ENCODE measurements at regions not wholly inside any gene's neighbourhood (a gene's known extent, or its start where the extent isn't known, plus 50 kb on each side); places are given as distances from the start of the nearest gene placed in this dataset.
"Not testable (repeated sequence)": the region's sequence is repeated elsewhere in the genome, so short reads cannot be mapped to it uniquely, and the experiment has no call there.

GRCh38 chr12:131333621-131334440, 377.1 kb upstream of the SFSWAP start:
- no peaks in the 10 kb centered on the region for H3K27me3 ChIP-seq
- DNase-seq (ENCODE audit: low spot score) = no peak

GRCh38 chr12:131334835-131335234, 376.1 kb upstream of the SFSWAP start:
- no peaks in the 10 kb centered on the region for H3K79me2 ChIP-seq (ENCODE audit: low read depth)
- H3K4me3 Mint-ChIP-seq = no peak overlapping the region
- H3F3A ChIP-seq (ENCODE audit: low read depth) = no peaks in the 10 kb centered on the region
- H3K27me3 ChIP-seq = no peaks in the 10 kb centered on the region
- H3K4me2 ChIP-seq = no peak overlapping the region
- H3K4me3 ChIP-seq = no peak overlapping the region
- H3K9ac ChIP-seq = no peak overlapping the region
- no peak overlapping the region for H2AFZ ChIP-seq (replicated peaks)
- H3K4me1 ChIP-seq = no peaks in the 10 kb centered on the region
- no peak overlapping the region for H3K27ac Mint-ChIP-seq
- H3K27ac ChIP-seq = no peak overlapping the region
- TF ChIP-seq EZH2 (IDR thresholded peaks at IDR 0.05) (no peak), CTCF (IDR thresholded peaks at IDR 0.05) (no peak), EZH2phosphoT487 (IDR thresholded peaks at IDR 0.05) (no peak)
- no peaks in the 10 kb centered on the region for H3K9me3 ChIP-seq (ENCODE audit: low read depth)
- H3K9me3 Mint-ChIP-seq = no peaks in the 10 kb centered on the region
- H3K27me3 Mint-ChIP-seq (ENCODE audit: insufficient read depth, low read depth) = peaks cover 13% of the 10 kb centered on the region
- no peaks in the 10 kb centered on the region for H4K20me1 ChIP-seq (ENCODE audit: low read depth)
- no peaks in the 10 kb centered on the region for H3K36me3 Mint-ChIP-seq
- no peaks in the 10 kb centered on the region for H3K36me3 ChIP-seq
- no peaks in the 10 kb centered on the region for H3K4me1 Mint-ChIP-seq
- no peak for DNase-seq (ENCODE audit: low spot score)

More at GRCh38 chr12:131333621-131334440, 377.1 kb upstream of the SFSWAP start:
- Histone ChIP-seq H3K4me3 (no peak overlapping the region), H3K9me3 (ENCODE audit: low read depth) (no peaks in the 10 kb centered on the region), H2AFZ (replicated peaks) (no peak overlapping the region), H3F3A (ENCODE audit: low read depth) (no peaks in the 10 kb centered on the region), H3K36me3 (no peaks in the 10 kb centered on the region), H3K27ac (no peak overlapping the region), H3K9ac (no peak overlapping the region), H3K79me2 (ENCODE audit: low read depth) (no peaks in the 10 kb centered on the region), H3K4me2 (no peak overlapping the region), H3K4me1 (no peaks in the 10 kb centered on the region), H4K20me1 (ENCODE audit: low read depth) (no peaks in the 10 kb centered on the region)
- Mint-ChIP-seq H3K4me3 (no peak overlapping the region), H3K9me3 (peaks cover 2% of the 10 kb centered on the region), H3K27me3 (ENCODE audit: insufficient read depth, low read depth) (peaks cover 13% of the 10 kb centered on the region), H3K4me1 (no peaks in the 10 kb centered on the region), H3K36me3 (no peaks in the 10 kb centered on the region), H3K27ac (no peak overlapping the region)
- TF ChIP-seq CTCF (IDR thresholded peaks at IDR 0.05) (no peak), EZH2phosphoT487 (IDR thresholded peaks at IDR 0.05) (no peak), EZH2 (IDR thresholded peaks at IDR 0.05) (no peak)

- no peaks in the 10 kb centered on the region for H4K20me1 ChIP-seq (ENCODE audit: low read depth)
- H3K36me3 ChIP-seq = no peaks in the 10 kb centered on the region
- no peak overlapping the region for H3K9ac ChIP-seq
- TF ChIP-seq EZH2phosphoT487 (IDR thresholded peaks at IDR 0.05) = no peak
- no peak for TF ChIP-seq EZH2 (IDR thresholded peaks at IDR 0.05)
- TF ChIP-seq CTCF (IDR thresholded peaks at IDR 0.05) = no peak
- no peaks in the 10 kb centered on the region for H3K27me3 ChIP-seq
- H3K36me3 Mint-ChIP-seq = no peaks in the 10 kb centered on the region
- H3K9me3 ChIP-seq (ENCODE audit: low read depth) = no peaks in the 10 kb centered on the region
- no peaks in the 10 kb centered on the region for H3K79me2 ChIP-seq (ENCODE audit: low read depth)
- H3K4me1 ChIP-seq = no peaks in the 10 kb centered on the region
- no peaks in the 10 kb centered on the region for H3K9me3 Mint-ChIP-seq
- peaks cover 9% of the 10 kb centered on the region for H3K27me3 Mint-ChIP-seq (ENCODE audit: insufficient read depth, low read depth)
- H3K4me1 Mint-ChIP-seq = peaks cover 3% of the 10 kb centered on the region
- no peak overlapping the region for H3K27ac ChIP-seq
- no peaks in the 10 kb centered on the region for H3F3A ChIP-seq (ENCODE audit: low read depth)
- no peak for DNase-seq (ENCODE audit: low spot score)
- no peak overlapping the region for H3K4me3 ChIP-seq
- no peak overlapping the region for H3K4me2 ChIP-seq
- no peak overlapping the region for H3K4me3 Mint-ChIP-seq
- no peak overlapping the region for H3K27ac Mint-ChIP-seq
- no peak overlapping the region for H2AFZ ChIP-seq (replicated peaks)
Measured at GRCh38 chr12:131335456-131335855, 375.4 kb upstream of the SFSWAP start.

GRCh38 chr12:131337861-131338260, 373.0 kb upstream of the SFSWAP start:
- DNase-seq (ENCODE audit: low spot score); H3F3A ChIP-seq (ENCODE audit: low read depth); H3K9me3 ChIP-seq (ENCODE audit: low read depth); H3K4me2 ChIP-seq; H3K9me3 Mint-ChIP-seq; H3K4me1 Mint-ChIP-seq; H3K4me3 ChIP-seq; H3K27ac Mint-ChIP-seq; H3K4me1 ChIP-seq; H3K9ac ChIP-seq; H3K36me3 Mint-ChIP-seq; H3K4me3 Mint-ChIP-seq; H3K27ac ChIP-seq; H4K20me1 ChIP-seq (ENCODE audit: low read depth); H3K79me2 ChIP-seq (ENCODE audit: low read depth); H3K27me3 Mint-ChIP-seq (ENCODE audit: insufficient read depth, low read depth); H2AFZ ChIP-seq (replicated peaks); H3K36me3 ChIP-seq; H3K27me3 ChIP-seq: not testable (repeated sequence)
